ENCODE measurements at regions not wholly inside any gene's neighbourhood (a gene's known extent, or its start where the extent isn't known, plus 50 kb on each side); places are given as distances from the start of the nearest gene placed in this dataset.

DNA sequence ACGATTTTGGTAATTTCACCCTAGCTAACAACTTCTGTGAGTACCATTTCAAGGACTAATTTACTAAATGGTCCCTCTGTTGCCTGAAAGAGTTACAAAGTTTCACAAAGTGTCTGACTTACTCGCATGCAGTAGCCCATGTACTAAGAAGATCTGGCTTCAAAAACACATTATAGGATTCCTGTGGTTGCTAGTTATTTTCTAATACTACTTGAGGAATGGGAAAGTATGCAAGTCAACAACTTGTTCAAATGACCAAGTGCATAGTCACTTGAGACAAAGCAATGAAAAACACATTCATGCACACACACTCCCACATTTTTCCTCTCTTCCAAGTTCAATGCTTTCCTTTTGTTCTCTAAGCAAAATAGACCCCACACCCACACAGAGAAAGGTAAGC lies 219.7 kb upstream of the TMPO start:
- no peak for ATAC-seq

DNA sequence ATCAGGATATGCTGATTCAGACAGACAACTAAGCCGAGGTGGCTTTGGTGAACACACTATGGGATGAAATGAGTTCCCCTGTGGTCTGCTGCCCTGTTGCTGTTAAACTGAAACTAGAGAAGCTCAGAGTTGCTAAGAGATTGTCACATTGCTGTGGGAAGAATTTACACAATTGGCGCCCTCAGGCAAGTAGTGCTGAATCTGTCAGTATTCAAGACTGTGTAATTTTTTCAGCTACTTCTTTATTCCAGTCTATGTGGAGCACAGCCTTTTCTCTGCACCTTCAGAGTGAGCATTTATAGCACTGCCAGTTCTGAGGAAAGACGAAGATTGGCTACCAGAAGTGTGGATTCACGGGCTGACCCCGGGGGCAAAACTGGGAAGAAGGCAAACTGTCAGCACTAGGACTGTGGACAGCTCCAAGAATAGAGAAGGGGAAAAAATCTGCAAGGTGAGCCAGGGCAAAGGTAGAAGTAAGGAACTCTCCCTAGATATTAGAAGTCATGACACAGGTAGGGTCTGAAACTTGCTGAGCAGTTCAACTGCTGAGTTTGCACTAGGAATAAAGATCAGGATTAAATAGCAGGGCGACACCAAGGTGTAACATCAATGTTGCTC lies 218.8 kb upstream of the TMPO start:
- no peak for ATAC-seq

DNA sequence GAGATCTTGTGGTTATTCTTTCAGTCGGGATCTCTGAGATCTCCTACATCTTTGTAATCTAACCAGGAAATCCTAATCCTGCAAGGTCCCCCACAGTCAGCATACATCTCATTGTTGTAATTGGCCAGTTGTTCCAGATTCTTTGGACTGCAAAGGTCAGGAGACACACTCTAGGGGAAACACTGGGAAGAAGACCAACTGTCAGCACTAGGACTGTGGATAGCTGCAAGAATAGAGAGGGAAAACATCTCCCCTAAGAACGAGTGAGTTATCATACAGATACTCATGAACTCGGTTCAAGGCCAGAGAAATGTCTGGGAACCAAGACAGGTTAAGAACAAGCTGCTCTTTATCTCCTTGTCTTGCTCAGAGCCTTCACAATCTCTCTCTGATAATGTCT lies 217.9 kb upstream of the TMPO start:
- no peak for ATAC-seq

DNA sequence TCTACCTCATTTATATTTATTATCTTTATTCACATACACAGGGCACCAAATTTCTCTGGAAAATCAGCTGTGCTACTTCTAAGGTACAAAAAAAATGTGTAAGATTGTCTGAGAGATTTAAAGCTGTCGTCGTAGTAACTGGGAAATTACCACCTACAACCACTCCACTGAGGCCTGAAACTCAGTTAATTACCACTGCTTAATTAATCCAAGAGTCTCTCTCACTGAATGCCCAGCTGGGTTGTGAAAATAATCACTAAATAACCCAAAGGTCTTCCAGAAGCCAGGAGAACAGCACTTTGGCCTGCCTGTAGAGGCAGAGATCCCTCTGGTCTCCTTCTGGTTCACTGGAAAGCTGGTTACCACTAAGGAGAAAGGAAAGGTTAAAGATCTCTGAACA lies 207.2 kb upstream of the TMPO start:
- ATAC-seq: no peak

DNA sequence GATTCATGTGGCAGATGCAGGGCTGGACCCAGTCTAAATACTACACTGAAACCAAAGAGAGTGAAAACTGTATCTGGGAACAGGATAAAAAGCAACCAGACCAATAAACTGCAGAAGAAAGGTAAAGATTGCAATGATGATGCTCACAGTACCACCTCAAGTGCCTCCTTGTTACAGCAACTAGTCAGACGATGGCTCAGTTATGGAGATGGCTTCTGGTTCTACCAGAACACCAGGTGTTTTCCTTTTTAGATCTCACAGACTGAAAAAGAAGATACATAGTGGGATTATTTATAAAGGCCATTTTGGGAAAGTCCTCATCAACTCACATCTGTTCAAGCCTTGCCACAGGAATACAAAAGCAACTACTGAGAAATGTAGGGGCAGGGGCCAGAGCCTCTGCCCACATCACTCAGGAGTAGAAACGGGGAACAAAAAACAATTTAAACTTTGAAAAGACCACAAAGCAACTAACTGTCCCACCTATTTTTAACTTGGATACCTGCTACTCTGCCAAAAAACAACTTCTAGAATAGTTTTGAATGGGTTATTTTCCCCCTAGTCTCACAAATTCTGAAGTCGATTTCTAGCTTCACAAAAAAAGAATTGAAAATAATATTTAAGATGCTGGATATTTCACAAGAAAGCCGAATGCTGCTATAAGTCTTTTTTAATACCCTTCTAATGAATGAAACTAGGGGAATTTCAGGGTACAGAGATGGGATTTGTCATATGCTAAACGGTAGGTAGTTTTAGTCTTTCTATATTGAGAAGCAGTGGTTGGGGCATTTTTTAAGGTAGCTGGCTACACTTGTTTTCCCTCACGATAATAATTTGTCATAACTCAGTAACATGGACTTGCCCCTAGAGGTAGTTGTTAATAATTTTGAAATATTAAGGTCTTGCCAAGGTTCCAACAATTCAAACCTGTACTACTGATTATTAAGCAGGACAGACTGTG lies 197.2 kb upstream of the TMPO start:
- ATAC-seq: no peak

DNA sequence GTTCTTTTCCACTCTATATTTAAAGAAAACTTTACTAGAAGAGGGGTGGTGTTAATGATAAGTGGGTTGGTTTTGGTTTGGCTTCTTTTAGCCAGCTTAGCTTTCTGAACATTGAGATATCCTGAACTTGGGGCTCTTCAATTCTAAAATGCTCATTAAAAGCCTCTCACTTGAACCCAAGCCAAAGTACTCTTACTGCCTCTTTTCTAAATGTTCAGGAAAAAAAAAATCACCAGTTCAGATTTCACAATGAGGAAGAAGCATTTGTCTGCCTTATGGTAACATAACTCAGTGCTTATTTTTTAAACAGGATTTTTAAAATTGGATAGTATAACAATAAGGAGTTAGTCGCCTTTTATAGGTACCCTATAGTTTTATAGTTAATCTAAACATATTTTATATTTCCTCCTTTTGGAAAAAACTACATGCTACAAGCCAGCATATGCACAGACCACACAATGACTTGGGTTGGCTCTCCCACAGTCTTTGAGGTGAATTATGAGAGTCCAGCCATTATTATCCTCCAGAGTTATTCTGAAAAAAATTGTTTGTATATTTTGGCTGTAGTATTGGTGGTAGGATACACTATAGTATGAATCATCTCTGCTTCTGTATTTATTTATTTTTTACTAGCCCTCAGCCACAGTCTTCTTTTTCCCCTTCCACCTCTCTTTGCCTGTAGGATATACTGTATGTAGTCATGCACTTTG lies 195.5 kb upstream of the TMPO start:
- ATAC-seq: no peak

DNA sequence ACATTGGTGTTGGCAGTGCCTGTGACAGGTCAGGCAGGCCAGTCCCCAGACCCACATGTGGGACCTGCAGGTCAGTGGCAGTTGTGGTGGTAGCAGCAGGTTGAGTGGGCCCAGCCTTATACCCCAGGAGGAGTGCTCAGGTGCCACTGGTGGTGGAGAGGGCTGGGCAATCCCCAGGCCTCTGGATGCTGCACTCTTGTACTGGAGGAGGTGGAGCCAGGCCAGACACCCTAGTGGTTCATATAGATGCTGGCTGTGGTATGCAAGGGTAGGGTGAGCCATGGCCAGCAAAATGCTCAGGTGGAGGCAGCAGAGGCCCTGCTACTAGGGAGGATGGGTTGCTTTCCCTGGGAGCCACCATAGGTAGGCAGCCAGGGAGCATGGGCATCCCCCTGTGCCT lies 190.4 kb upstream of the TMPO start:
- no peak for ATAC-seq

DNA sequence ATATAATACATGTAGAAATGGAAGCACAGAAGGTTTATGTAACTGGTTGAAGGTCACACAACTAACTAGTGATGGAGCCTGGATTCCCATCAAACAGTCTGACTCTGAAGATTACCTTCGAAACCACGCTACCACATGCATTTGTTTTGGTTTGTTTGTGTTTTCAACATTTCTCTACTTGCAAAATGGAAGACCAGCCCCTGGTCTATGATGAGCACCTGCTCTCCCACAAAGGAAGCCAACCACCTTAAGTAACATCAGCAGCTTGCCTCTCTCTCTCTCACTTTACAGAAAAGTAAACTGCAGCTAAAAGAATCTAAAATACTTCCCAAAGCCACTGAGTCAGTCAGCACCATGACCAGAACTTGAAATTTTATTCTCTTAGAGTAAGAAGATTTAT lies 186.9 kb upstream of the TMPO start:
- no peak for ATAC-seq

DNA sequence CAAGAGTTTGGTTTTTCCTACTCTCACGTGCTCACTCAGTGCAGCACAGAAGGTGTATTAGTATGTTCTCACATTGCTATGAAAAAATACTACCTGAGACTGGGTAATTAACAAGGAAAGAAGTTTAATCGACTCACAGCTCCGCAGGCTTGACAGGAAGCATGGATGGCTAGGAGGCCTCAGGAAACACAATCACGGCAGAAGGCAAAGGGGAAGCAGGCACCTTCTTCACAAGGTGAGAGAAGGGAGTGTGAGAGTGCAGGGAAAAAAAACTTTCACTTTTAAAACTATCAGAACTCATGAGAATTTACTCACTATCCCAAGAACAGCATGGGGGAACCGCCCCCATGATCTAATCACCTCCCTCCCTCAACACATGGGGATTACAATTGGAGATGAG lies 185.8 kb upstream of the TMPO start:
- ATAC-seq: no peak

DNA sequence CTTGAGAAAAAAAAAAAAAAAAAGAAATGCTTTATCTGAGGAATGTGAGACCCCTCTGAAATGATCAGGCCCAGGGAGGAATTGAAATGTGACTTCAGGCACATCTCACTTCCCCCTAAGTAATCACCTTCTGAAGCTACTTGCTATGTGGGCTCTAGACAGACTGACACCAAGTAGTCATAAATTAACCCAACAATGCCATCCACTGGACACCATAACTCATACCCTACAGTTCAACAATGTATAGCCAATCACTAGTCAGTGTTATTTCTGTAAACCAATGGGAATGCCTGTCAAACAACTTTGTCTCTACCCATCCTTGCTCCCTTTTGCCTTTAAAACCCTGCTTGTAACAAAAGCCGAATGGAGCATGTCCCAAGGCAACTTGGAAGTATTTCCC lies 182.7 kb upstream of the TMPO start:
- ATAC-seq: no peak

DNA sequence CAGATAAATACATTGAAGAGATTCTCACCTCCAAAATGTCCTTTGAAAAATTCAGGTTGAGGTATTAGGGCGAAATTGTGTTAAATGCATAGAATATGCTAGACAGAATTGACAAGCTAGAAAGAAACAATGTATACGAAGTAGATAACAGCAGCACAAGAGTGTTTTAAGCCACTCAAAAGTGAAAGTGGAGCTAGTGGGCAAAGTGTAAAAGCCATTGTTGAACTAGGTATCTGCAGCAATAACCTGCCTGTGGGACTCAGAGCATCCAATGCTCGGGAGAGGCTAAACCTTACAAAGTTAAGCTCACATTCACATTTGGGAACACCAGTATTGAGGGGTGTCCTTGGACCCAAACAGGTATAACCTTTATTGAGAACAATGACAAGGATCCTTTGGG lies 180.6 kb upstream of the TMPO start:
- no peak for ATAC-seq

DNA sequence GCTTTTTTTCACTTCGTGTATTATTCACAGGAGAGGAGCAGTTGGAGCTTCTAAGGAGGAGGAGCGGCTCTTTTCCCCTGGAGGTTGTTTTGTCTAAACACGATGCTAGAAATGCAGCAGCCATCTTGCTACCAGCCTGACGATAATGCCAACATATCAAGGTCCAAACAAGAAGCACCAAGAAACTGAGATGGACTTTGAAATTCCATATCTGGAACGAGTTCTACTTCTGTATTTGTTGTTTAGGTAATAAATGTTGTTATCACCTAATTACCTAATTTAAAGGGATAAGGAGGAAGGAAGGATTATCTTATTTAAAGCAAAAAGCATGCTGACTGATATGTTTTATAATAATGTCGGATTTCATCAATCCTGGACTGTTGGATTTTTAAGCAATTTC lies 174.4 kb upstream of the TMPO start:
- ATAC-seq: no peak

DNA sequence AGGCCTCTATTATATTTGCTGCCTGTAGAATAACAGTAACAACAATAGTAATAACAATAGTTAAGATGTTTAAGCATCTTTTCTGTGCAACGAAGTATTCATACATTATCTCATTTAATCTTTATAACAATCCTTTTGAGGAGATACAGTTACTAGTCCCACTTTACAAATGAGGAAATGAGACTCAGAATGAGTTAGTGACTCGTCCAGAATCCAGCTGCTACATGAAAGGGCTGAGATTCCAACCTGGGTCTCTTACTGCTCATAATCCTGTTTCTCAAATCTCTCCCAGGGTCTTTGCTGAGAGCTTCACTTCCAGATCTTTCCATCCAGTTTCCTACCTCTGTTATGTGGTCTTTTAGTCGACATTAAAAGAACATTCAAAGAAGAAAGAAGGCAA lies 173.7 kb upstream of the TMPO start:
- no peak for ATAC-seq

DNA sequence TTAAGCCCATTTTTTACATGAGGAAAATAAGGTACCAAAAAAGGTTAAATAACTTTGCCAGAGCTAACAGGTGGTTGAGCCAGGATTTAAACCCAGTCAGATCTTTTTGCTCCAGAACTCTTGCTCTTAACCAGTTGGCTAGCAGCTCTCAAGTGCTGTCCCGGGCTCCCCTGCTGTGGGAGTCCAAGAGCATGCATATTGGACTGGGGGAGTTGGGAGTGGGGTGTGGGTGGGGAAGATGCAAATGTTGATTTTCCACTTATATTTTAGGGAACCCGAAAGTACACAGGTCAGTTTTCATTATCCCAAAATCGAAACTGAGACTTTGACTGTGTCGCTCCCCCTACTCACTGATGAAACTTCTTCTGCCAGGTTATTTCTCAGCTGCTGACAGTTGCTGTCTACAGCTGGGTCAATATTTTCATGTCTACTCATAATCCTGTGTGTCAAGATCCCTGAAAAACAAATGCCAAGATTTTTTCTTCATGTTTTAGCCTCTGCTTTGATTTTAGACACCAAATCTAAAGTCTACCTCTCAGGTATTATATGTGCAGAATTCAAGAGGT lies 172.3 kb upstream of the TMPO start:
- no peak for ATAC-seq

DNA sequence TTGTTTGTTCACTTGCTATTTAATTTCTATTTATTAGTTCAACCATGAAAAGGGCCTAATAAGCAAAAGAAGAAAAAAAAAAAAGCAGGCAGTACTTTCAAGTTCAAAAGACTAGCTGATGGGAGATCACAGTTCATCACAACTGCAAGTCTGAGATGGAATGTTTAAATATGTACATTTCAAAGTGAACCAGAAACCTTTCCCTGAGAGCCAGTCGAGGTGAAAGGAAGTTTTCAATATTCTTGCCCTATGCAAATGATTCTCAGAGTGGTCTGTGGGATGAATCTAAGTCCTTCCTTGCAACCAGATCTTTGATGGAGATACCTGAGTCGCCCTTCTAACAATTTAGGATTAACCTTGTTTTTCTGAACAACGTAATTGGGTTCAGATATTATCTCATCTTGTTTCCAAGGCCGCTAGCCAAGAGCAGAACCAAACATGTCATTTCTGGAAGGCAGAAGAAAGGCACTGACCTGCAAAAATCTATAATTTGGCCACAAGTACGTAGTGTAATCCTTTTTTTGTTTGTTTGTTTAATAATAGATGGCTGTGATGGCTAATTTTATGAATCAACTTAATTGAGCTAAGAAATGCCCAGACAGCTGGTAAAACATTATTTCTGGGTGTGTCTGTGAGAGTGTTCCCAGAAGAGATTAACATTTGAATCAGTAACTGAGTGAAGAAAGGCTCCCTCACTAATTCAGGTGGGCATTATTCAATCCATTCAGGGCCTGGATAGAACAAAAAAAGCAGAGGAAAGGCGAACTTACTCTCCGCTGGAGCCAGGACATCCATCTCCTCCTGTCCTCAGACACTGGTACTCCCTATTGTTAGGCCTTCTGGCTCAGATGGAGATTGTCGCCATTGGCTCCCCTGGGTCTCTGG lies 171.1 kb upstream of the TMPO start:
- no peak for ATAC-seq

DNA sequence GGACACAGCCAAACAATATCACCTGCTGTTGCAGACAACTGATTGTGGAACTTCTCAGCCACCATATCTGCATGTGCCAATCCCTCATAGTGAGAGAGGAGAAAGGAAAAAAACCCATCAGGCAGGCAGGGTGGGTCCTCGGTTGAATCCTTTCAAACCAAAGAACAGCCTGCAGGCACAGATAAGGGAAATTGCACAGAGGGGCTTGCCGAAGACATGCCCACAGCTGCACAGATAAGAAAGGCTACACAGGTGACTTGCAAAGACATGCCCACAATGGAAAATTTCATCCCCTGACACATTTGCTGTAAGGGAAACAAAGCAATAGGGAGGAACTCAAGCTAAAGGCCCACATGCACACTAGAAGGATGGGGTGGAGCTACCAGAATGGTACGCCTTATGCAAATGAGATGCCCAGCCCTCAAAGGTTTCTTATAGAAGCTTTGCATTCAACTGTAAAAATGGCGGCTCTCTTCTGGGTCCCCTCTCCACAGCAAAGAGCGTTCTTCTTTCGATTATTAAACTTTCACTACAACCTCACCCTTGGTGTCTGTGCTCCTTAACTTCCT lies 170.0 kb upstream of the TMPO start:
- ATAC-seq: peak; percentile 22

DNA sequence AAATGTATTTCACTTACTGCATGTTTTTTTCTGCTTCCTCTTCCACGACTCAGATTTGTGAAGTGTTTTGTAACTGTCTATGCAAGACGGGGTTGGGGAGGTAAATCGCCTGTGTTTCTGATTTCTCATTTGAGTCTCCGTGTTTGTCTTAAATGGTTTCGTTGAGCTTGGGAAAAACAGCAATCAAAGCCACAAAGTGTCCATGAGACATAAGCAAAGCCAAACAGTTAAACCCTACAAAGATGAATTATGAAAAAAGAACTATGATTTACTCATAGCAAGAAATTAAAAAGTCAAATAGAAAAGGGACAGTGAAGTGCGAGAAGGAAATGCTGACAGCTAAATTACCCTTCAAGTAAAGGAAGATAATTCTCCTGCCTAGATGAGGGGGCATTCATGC lies 164.3 kb upstream of the TMPO start:
- ATAC-seq: no peak

DNA sequence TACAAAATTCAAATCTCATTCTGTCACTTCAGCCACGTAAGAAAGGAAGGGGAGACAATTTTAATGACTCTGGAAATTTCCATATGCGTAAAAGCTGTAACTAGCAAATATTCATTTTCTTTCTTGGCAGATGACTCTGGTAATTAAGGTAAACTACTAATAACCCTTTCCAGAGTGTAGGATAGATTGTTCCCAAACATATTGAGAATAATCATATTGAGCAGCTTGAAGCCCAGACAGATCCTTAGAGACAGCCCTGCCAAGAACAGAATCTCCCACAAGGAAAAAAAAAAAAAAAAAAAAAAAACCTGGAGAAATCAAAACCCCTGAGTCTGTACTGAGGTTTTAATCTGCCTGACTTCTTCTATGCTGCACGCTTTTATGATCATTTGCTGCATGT lies 163.6 kb upstream of the TMPO start:
- ATAC-seq: no peak

DNA sequence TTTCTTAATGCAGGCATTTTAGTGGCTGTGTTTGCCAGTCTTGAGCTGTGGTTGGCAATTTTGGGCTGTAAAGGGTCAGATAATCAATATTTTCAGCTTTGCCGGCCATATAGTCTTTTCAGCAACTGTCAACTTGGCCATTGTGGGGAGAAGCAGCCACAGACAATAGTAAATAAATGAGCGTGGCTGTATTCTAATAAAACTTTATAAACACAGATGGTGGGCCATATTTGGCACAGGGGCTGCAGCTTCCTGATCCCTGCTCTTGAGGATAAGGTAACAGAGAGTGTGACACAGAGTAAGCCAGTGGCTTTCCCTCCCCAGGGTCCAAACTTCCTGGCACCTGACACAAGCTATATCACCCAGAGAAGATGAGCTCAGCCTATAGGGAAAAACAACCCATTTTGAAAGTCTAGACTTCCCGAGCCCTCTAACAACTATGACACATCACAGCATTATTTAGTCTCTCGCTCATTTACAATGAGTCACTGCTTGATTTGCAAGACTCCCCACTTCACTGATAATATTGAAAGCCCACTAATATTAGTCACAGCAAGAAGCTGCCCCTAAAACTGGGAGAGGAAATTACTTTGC lies 163.1 kb upstream of the TMPO start:
- peak; percentile 67 for ATAC-seq

DNA sequence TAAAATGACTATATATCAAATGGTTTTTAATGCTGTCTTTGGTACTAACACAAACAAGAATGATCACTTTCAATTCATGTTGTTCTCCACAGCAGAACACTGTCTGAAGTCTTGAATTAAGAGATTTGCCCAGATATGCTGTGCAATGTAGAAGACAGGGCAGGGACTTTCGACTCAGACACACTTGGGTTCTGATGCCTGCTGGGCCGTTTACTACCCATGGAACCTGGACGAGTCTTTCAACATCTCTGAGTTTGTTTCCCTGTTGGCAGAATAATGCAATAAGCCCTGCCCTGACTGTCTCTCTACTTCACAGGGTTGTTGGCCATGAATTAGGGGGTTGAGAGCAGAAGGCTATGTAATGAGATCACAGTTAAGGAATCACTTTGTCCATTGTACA lies 162.6 kb upstream of the TMPO start:
- peak; percentile 37 for ATAC-seq

DNA sequence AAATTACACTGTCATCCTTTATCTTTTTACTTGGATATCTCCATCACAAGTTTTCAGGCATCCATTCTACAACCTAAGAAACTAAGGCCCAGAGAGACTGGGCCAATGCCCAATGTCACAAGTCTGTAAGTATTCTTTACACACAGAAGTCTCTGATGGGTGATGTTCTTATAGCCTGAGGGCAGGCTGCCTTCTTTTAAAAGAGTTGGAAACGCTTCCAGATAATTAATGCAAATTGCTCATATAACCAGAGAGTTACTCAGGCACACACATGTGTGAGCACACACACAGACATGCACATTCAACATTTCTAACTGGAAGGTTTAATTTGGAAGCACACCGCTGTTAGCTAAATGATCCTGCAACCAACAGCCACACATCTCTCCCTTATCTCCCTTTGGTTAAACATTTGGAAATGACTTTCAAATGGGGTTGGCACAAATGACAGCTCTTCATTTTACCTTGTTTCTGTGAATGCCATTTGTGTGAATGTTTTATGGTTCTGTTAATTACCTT lies 160.8 kb upstream of the TMPO start:
- no peak for ATAC-seq
